NT2/D1 (cell line): ENCODE measurements at regions not wholly inside any gene's neighbourhood (a gene's known extent, or its start where the extent isn't known, plus 50 kb on each side); places are given as distances from the start of the nearest gene placed in this dataset.

Source experiments
- SUZ12 ChIP-seq: IDR thresholded peaks from 2 replicates; pipeline ENCODE4 v1.6.1; 2011; ENCODE audit not compliant: insufficient read length, insufficient read depth; ENCODE audit errors: extremely low read depth
- YY1 ChIP-seq: IDR thresholded peaks from 2 replicates; pipeline ENCODE4 v1.6.1; 2011; ENCODE audit not compliant: insufficient read length, insufficient read depth

GRCh38 chr16:59370717-59371116 lies 636.6 kb upstream of the GOT2 start:
- TF ChIP-seq YY1 (no peak), SUZ12 (no peak)
